ENCODE measurements at regions not wholly inside any gene's neighbourhood (a gene's known extent, or its start where the extent isn't known, plus 50 kb on each side); places are given as distances from the start of the nearest gene placed in this dataset.

GRCh38 chr13:83996415-83996814 lies 114.1 kb upstream of the SLITRK1 start:
- Histone ChIP-seq H3K27ac (no peak overlapping the region), H3K9me3 (replicated peaks in 1 of 3) (no peaks in the 10 kb centered on the region), H3K36me3 (replicated peaks in 1 of 2) (no peaks in the 10 kb centered on the region), H3K27me3 (no peaks in the 10 kb centered on the region), H3K4me1 (replicated peaks in 1 of 2) (no peaks in the 10 kb centered on the region), H3K4me3 (no peak overlapping the region)
- 87 to 91% (median 88%) methylated on average over 9 of the region's 9 CpGs for WGBS, 4 donors
- DNase-seq, result no peak
- intact Hi-C loops (cut with DNase I), result no loop called here
- TF ChIP-seq CTCF (IDR thresholded peaks at IDR 0.05), result no peak
- no peak for TF ChIP-seq POLR2A (IDR thresholded peaks at IDR 0.05)

GRCh38 chr13:83995930-83996329 lies 113.7 kb upstream of the SLITRK1 start:
- WGBS, 4 donors, result 84 to 96% (median 87%) methylated on average over 7 of the region's 7 CpGs
- no peak for DNase-seq
- no peak overlapping the region for H3K27ac ChIP-seq
- no peak overlapping the region for H3K4me3 ChIP-seq
- no peak for TF ChIP-seq POLR2A (IDR thresholded peaks at IDR 0.05)
- no peak for TF ChIP-seq CTCF (IDR thresholded peaks at IDR 0.05)
- no peaks in the 10 kb centered on the region for H3K27me3 ChIP-seq
- no peaks in the 10 kb centered on the region for H3K4me1 ChIP-seq (replicated peaks in 1 of 2)
- H3K36me3 ChIP-seq (replicated peaks in 1 of 2), result no peaks in the 10 kb centered on the region
- H3K9me3 ChIP-seq (replicated peaks in 1 of 3), result no peaks in the 10 kb centered on the region
- intact Hi-C loops (cut with DNase I), result no loop called here

- no peak overlapping the region for H3K27ac ChIP-seq
- no peak overlapping the region for H3K4me3 ChIP-seq
- TF ChIP-seq POLR2A (IDR thresholded peaks at IDR 0.05) (no peak), CTCF (IDR thresholded peaks at IDR 0.05) (no peak)
- WGBS, 4 donors, result 81 to 90% (median 86%) methylated on average over 13 of the region's 13 CpGs
- no peaks in the 10 kb centered on the region for H3K36me3 ChIP-seq (replicated peaks in 1 of 2)
- no peaks in the 10 kb centered on the region for H3K9me3 ChIP-seq (replicated peaks in 1 of 3)
- no peaks in the 10 kb centered on the region for H3K27me3 ChIP-seq
- H3K4me1 ChIP-seq (replicated peaks in 1 of 2), result no peaks in the 10 kb centered on the region
- intact Hi-C loops (cut with DNase I), result no loop called here
- DNase-seq, result no peak
These were observed 110.5 kb upstream of the SLITRK1 start for GRCh38 chr13:83992566-83993358.

- Histone ChIP-seq H3K4me3 (no peak overlapping the region), H3K9me3 (replicated peaks in 1 of 3) (no peaks in the 10 kb centered on the region), H3K27me3 (no peaks in the 10 kb centered on the region), H3K27ac (no peak overlapping the region), H3K4me1 (replicated peaks in 1 of 2) (no peaks in the 10 kb centered on the region), H3K36me3 (replicated peaks in 1 of 2) (no peaks in the 10 kb centered on the region)
- intact Hi-C loops (cut with DNase I), result no loop called here
- TF ChIP-seq CTCF (IDR thresholded peaks at IDR 0.05) (no peak), POLR2A (IDR thresholded peaks at IDR 0.05) (no peak)
- DNase-seq, result no peak
- 83 to 100% (median 94%) methylated on average over 1 of the region's 1 CpG for WGBS, 4 donors
These were observed 105.1 kb upstream of the SLITRK1 start for GRCh38 chr13:83987394-83987793.

Data from adrenal gland (tissue), 9 donors.